GM12878 (cell line): ENCODE measurements at regions not wholly inside any gene's neighbourhood (a gene's known extent, or its start where the extent isn't known, plus 50 kb on each side); places are given as distances from the start of the nearest gene placed in this dataset.

ENCODE experiments used
- ATAC-seq: fragments of 200-7000 bp; cut with Tn5 transposase; 3 replicates; pipeline ENCODE4 v1.9.1; 2020; ENCODE audit warnings: mild to moderate bottlenecking, moderate library complexity
- BruUV-seq: library from RNA; stranded (reverse); fragments of 400-500 nt; replicated peaks from 2 replicates; lab custom pipeline; 2021; lab: Mats Ljungman, UMichigan
- CTCF ChIA-PET: fragments of 300-600 bp; sonication (Branson Sonifier 250); formaldehyde crosslinking; extraction: SDS; loops from one replicate; lab custom pipeline; 2021; ENCODE audit warnings: inconsistent platforms; lab: Yijun Ruan, JAX
- POLR2A ChIA-PET: fragments of 350-600 bp; formaldehyde crosslinking; extraction: SDS; loops from one replicate; lab custom pipeline; 2021; ENCODE audit warnings: inconsistent platforms; lab: Charles Lee
- RAD21 ChIA-PET: fragments of 300-600 bp; sonication (Branson Sonifier 250); formaldehyde crosslinking; loops from one replicate; lab custom pipeline; 2023; ENCODE audit warnings: antibody characterized with exemption; ENCODE audit not compliant: unreplicated experiment; lab: Charles Lee
- SMC1A ChIA-PET: fragments of 300-600 bp; sonication (Branson Sonifier 250); formaldehyde crosslinking; loops from one replicate; lab custom pipeline; 2023; ENCODE audit not compliant: unreplicated experiment, uncharacterized antibody; lab: Charles Lee
- DNase-seq: peaks from one replicate; pipeline ENCODE4 v3.0.0-alpha.2; 2011; ENCODE audit warnings: low read depth, low spot score
- FAIRE-seq: peaks from 3 replicates; lab custom pipeline; 2011; peaks lifted over from hg19 to GRCh38; lab: Jason Lieb, UNC
- H2AFZ ChIP-seq: 2 replicates; pipeline ENCODE4 v1.6.0; 2011; ENCODE audit warnings: low read depth, low read length, control low read depth; ENCODE audit not compliant: control insufficient read depth
- H3K27ac ChIP-seq: 2 replicates; pipeline ENCODE4 v1.5.1; 2011; ENCODE audit warnings: control low read depth; ENCODE audit not compliant: control insufficient read depth, insufficient read depth
- H3K27me3 ChIP-seq, 2 experiments: replicated peaks in 1 of 2; 2 replicates each; pipeline versions ENCODE4 v1.6.0 to v1.6.1; 2011; ENCODE audit warnings: low read length in 1 of 2; ENCODE audit not compliant: control insufficient read depth in 2 of 2, insufficient read depth in 2 of 2
- H3K36me3 ChIP-seq, 2 experiments: 2 replicates each; pipeline ENCODE4 v1.5.1; 2011; ENCODE audit warnings: low read length in 1 of 2; ENCODE audit not compliant: control insufficient read depth in 2 of 2, insufficient read depth in 2 of 2
- H3K4me1 ChIP-seq: 2 replicates; pipeline ENCODE4 v1.6.1; 2011; ENCODE audit warnings: mild to moderate bottlenecking, low read length, moderate library complexity, mixed read lengths; ENCODE audit not compliant: control insufficient read depth, insufficient read depth
- H3K4me2 ChIP-seq: 2 replicates; pipeline ENCODE4 v1.6.0; 2011; ENCODE audit warnings: control low read depth; ENCODE audit not compliant: control insufficient read depth, insufficient read depth
- H3K4me3 ChIP-seq: fragments of 200-600 bp; sonication (generic); 2 replicates; pipeline ENCODE4 v1.5.1; 2016
- H3K79me2 ChIP-seq: 2 replicates; pipeline ENCODE4 v1.6.0; 2011; ENCODE audit warnings: low read length; ENCODE audit not compliant: control insufficient read depth, insufficient read depth
- H3K9ac ChIP-seq: 2 replicates; pipeline ENCODE4 v1.8.0; 2011; ENCODE audit warnings: low read length, control low read depth, mixed read lengths; ENCODE audit not compliant: control insufficient read depth, insufficient read depth
- H3K9me3 ChIP-seq: replicated peaks from 3 replicates; pipeline ENCODE4 v1.5.1; 2011; ENCODE audit warnings: mild to moderate bottlenecking, low read length; ENCODE audit not compliant: control insufficient read depth, insufficient read depth
- H4K20me1 ChIP-seq: 2 replicates; pipeline ENCODE4 v1.6.0; 2011; ENCODE audit not compliant: control insufficient read depth, insufficient read depth
- SMAD1 ChIP-seq: fragments of 450-650 bp; IDR thresholded peaks from 2 replicates; pipeline ENCODE4 v1.6.1; 2018; ENCODE audit warnings: mild to moderate bottlenecking, low read depth; ENCODE audit not compliant: partially characterized antibody
- WGBS: methylation state at CpG from one replicate; pipeline ENCODE4 v1.1.6; 2016; ENCODE audit warnings: low lambda C conversion rate; ENCODE audit not compliant: insufficient replicate concordance, insufficient coverage; ENCODE audit errors: missing lambda C conversion rate; 5-methylcytosine and 5-hydroxymethylcytosine counted together
- in situ Hi-C: fragments of 300-500 bp; cut with MboI; formaldehyde crosslinking; loops from 9 replicates; pipeline ENCODE4 v1.14.3; 2018; ENCODE audit warnings: mixed read lengths
- intact Hi-C: fragments of 100-400 bp; cut with micrococcal nuclease; formaldehyde crosslinking; loops from one replicate; pipeline ENCODE4 v1.14.2; 2022; ENCODE audit not compliant: unreplicated experiment
- TF ChIP-seq, protein P1 (sequence below): fragments of 450-650 bp; conservative IDR thresholded peaks from 2 replicates; pipeline ENCODE4 v1.6.1; 2017; ENCODE audit warnings: mild to moderate bottlenecking, moderate library complexity
- TF ChIP-seq, protein P2 (sequence below): fragments of 150-350 bp; IDR thresholded peaks from 2 replicates; pipeline ENCODE4 v1.6.1; 2014; ENCODE audit warnings: mild to moderate bottlenecking, low read depth, low read length

DNA sequence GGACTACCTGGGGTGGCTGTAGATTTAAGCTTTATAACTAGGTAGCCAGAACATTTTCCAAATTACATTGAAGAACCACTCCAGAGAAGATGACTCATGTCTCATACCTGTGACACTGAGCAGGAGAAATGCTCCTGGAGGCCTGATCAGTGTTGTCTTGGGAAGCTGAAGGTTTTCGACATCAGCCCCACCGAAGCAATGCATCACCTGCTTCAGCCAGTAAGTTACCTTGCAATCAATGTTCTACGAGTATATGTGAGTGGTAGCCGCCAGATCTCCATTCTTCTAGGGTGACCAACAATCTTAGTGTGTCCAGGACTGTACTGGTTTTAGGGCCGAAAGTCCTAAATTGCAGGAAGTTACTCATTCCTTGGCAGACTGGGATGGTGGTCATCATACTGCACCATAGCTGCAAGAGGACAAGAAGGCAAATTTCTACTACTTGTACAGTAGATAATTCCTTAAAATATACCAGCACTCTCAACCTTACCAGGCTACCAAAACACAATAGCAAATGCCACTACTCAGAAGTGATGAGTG lies 109.3 kb upstream of the LINC00305 start:
- intact Hi-C loops (no loop called here), in situ Hi-C loops (no loop called here)
- 42% methylated on average over 5 of the region's 5 CpGs for WGBS
- ATAC-seq: no peak
- DNase-seq: no peak
- no peaks in the 10 kb centered on the region for H3K4me1 ChIP-seq
- POLR2A ChIA-PET: no interaction called here
- H2AFZ ChIP-seq: no peak overlapping the region
- H3K4me2 ChIP-seq: no peak overlapping the region
- H3K36me3 ChIP-seq: no peaks in the 10 kb centered on the region
- H3K9me3 ChIP-seq: no peaks in the 10 kb centered on the region
- no peak for FAIRE-seq
- H3K79me2 ChIP-seq: no peaks in the 10 kb centered on the region
- RAD21 ChIA-PET: no interaction called here
- SMC1A ChIA-PET: interaction anchor here (0.9 to 1.4 kb wide), 3 partner anchors 59 to 134 kb away, joined by 3 read pairs; no protein-coding TSS in a partner anchor
- no peak overlapping the region for H3K9ac ChIP-seq
- TF ChIP-seq, protein P1, sequence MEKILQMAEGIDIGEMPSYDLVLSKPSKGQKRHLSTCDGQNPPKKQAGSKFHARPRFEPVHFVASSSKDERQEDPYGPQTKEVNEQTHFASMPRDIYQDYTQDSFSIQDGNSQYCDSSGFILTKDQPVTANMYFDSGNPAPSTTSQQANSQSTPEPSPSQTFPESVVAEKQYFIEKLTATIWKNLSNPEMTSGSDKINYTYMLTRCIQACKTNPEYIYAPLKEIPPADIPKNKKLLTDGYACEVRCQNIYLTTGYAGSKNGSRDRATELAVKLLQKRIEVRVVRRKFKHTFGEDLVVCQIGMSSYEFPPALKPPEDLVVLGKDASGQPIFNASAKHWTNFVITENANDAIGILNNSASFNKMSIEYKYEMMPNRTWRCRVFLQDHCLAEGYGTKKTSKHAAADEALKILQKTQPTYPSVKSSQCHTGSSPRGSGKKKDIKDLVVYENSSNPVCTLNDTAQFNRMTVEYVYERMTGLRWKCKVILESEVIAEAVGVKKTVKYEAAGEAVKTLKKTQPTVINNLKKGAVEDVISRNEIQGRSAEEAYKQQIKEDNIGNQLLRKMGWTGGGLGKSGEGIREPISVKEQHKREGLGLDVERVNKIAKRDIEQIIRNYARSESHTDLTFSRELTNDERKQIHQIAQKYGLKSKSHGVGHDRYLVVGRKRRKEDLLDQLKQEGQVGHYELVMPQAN: no peak
- TF ChIP-seq, protein P2, sequence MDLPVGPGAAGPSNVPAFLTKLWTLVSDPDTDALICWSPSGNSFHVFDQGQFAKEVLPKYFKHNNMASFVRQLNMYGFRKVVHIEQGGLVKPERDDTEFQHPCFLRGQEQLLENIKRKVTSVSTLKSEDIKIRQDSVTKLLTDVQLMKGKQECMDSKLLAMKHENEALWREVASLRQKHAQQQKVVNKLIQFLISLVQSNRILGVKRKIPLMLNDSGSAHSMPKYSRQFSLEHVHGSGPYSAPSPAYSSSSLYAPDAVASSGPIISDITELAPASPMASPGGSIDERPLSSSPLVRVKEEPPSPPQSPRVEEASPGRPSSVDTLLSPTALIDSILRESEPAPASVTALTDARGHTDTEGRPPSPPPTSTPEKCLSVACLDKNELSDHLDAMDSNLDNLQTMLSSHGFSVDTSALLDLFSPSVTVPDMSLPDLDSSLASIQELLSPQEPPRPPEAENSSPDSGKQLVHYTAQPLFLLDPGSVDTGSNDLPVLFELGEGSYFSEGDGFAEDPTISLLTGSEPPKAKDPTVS: no peak
- TF ChIP-seq SMAD1: no peak
- BruUV-seq: no TSS peak
- H3K27ac ChIP-seq: no peak overlapping the region
- no peaks in the 10 kb centered on the region for H4K20me1 ChIP-seq
- CTCF ChIA-PET: no interaction called here
- no peak overlapping the region for H3K4me3 ChIP-seq
- H3K27me3 ChIP-seq: no peaks in the 10 kb centered on the region; a peak in 1 of 4 replicates
